DOHH2 (cell line): ENCODE measurements at regions not wholly inside any gene's neighbourhood (a gene's known extent, or its start where the extent isn't known, plus 50 kb on each side); places are given as distances from the start of the nearest gene placed in this dataset.

Source experiments
- EZH2phosphoT487 ChIP-seq: fragments of 200-600 bp; sonication (generic); IDR thresholded peaks from 2 replicates; pipeline ENCODE4 v1.6.1; 2017; ENCODE audit warnings: borderline replicate concordance, mild to moderate bottlenecking, antibody characterized with exemption, low read length, moderate library complexity, mixed read lengths
- TF ChIP-seq, protein P1 (sequence below): fragments of 200-600 bp; sonication (generic); IDR thresholded peaks from one replicate; pipeline ENCODE4 v1.5.1; 2014; ENCODE audit warnings: antibody characterized with exemption, mild to moderate bottlenecking, low read depth, low read length; ENCODE audit not compliant: poor library complexity, severe bottlenecking

DNA sequence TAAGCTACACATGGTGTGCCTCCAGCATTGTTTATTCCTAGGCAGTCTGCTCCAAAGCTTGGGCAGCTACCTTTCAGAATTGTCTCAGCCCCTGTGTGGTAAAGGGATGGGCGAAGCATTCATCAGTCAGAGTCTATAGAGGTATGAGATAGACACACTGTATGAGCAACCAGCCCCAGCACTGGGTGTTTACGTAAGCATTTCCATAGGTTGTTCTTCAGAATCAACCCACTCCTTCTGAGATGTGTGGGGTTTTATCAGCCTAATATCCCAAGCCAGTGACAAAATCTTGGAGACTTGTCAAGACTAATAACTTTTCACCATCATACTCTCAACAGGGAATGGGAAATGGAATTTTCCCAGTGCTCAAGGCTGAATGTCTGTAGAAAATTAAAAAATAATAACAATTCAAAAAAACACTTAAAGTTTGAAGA, 98.2 kb downstream of the BTG1 start:
- TF ChIP-seq, protein P1, sequence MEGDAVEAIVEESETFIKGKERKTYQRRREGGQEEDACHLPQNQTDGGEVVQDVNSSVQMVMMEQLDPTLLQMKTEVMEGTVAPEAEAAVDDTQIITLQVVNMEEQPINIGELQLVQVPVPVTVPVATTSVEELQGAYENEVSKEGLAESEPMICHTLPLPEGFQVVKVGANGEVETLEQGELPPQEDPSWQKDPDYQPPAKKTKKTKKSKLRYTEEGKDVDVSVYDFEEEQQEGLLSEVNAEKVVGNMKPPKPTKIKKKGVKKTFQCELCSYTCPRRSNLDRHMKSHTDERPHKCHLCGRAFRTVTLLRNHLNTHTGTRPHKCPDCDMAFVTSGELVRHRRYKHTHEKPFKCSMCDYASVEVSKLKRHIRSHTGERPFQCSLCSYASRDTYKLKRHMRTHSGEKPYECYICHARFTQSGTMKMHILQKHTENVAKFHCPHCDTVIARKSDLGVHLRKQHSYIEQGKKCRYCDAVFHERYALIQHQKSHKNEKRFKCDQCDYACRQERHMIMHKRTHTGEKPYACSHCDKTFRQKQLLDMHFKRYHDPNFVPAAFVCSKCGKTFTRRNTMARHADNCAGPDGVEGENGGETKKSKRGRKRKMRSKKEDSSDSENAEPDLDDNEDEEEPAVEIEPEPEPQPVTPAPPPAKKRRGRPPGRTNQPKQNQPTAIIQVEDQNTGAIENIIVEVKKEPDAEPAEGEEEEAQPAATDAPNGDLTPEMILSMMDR, result no peak
- no peak for TF ChIP-seq EZH2phosphoT487
